SU-DHL-6 (cell line): ENCODE measurements at regions not wholly inside any gene's neighbourhood (a gene's known extent, or its start where the extent isn't known, plus 50 kb on each side); places are given as distances from the start of the nearest gene placed in this dataset.

Experiments
- H2AFZ ChIP-seq: fragments of 200-600 bp; sonication (generic); 2 replicates; pipeline ENCODE4 v1.6.1; 2014; ENCODE audit warnings: low read depth, mild to moderate bottlenecking, moderate library complexity, mixed read lengths, antibody characterized with exemption, low read length; ENCODE audit not compliant: severe bottlenecking
- H3F3A ChIP-seq: fragments of 200-600 bp; shearing (Covaris generic); 2 replicates; pipeline ENCODE4 v1.6.0; 2016; ENCODE audit warnings: antibody characterized with exemption, mild to moderate bottlenecking; ENCODE audit not compliant: insufficient read depth
- H3K27ac ChIP-seq: fragments of 200-600 bp; sonication (generic); 2 replicates; pipeline ENCODE4 v1.5.1; 2016; ENCODE audit warnings: low read depth, mild to moderate bottlenecking, low read length, moderate library complexity, mixed read lengths
- H3K27me3 ChIP-seq: fragments of 200-600 bp; sonication (generic), shearing (Covaris generic); 2 replicates; pipeline ENCODE4 v1.6.0; 2014; ENCODE audit warnings: mild to moderate bottlenecking, low read length
- H3K36me3 ChIP-seq: fragments of 200-600 bp; sonication (generic); 2 replicates; pipeline ENCODE4 v1.6.1; 2014; ENCODE audit warnings: mild to moderate bottlenecking, low read length, mixed read lengths
- H3K4me2 ChIP-seq: fragments of 300-600, 200-600 bp; shearing (Covaris generic), sonication (generic); 2 replicates; pipeline ENCODE4 v1.6.0; 2014; ENCODE audit warnings: low read length, low read depth, mild to moderate bottlenecking; ENCODE audit not compliant: poor library complexity, severe bottlenecking
- H3K4me3 ChIP-seq: fragments of 200-600 bp; sonication (generic); 2 replicates; pipeline ENCODE4 v1.5.1; 2014; ENCODE audit warnings: antibody characterized with exemption, low read length, mild to moderate bottlenecking, mixed read lengths; ENCODE audit not compliant: insufficient read depth, poor library complexity, severe bottlenecking
- H3K79me2 ChIP-seq: fragments of 200-600 bp; sonication (generic); 2 replicates; pipeline ENCODE4 v1.6.1; 2014; ENCODE audit warnings: mild to moderate bottlenecking, low read length, moderate library complexity; ENCODE audit not compliant: insufficient read depth
- H3K9ac ChIP-seq: fragments of 200-600 bp; sonication (generic); 2 replicates; pipeline ENCODE4 v1.7.0; 2014; ENCODE audit warnings: mild to moderate bottlenecking, low read length
- H3K9me2 ChIP-seq: fragments of 200-600 bp; sonication (generic); replicated peaks from 2 replicates; pipeline ENCODE4 v1.6.1; 2014; ENCODE audit warnings: low read length; ENCODE audit not compliant: insufficient read depth
- H3K9me3 ChIP-seq: fragments of 200-600 bp; sonication (generic); 2 replicates; pipeline ENCODE4 v1.6.1; 2014; ENCODE audit warnings: low read length, mixed read lengths; ENCODE audit not compliant: insufficient read depth
- H4K20me1 ChIP-seq: fragments of 200-600 bp; sonication (generic); 2 replicates; pipeline ENCODE4 v1.6.1; 2014; ENCODE audit warnings: low read depth, mild to moderate bottlenecking, antibody characterized with exemption, low read length, moderate library complexity, mixed read lengths
- CTCF ChIP-seq: fragments of 200-600 bp; sonication (generic); IDR thresholded peaks from one replicate; pipeline ENCODE4 v1.5.1; 2017; ENCODE audit warnings: antibody characterized with exemption, mild to moderate bottlenecking, low read length, moderate library complexity; ENCODE audit not compliant: insufficient read depth, poor library complexity, severe bottlenecking
- EZH2phosphoT487 ChIP-seq: fragments of 200-600 bp; sonication (generic), shearing (Covaris generic); conservative IDR thresholded peaks from 2 replicates; pipeline ENCODE4 v1.6.1; 2018; ENCODE audit warnings: mild to moderate bottlenecking, antibody characterized with exemption, low read length, moderate library complexity, mixed read lengths

DNA sequence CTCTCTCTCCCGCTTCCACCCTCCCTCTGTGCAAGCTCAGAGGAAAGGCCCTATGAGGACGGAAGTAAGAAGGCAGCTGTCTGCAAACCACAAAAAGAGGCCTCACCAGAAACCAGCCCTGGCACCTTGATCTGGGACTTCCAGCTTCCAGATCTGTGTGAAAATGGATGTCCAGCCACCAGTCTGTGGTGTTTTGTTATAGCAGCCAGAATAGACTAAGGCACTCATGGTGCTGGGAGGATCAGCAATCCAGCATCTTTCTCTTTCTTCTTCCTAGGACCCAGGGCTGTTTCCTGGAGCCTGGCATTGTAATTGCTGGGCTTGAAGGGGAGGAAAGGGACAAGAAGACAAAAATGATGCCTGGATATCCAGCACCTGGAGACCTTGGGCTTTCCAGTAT is 122.5 kb downstream of the SOCS6 start:
- H3K79me2 ChIP-seq, result no peaks in the 10 kb centered on the region

DNA sequence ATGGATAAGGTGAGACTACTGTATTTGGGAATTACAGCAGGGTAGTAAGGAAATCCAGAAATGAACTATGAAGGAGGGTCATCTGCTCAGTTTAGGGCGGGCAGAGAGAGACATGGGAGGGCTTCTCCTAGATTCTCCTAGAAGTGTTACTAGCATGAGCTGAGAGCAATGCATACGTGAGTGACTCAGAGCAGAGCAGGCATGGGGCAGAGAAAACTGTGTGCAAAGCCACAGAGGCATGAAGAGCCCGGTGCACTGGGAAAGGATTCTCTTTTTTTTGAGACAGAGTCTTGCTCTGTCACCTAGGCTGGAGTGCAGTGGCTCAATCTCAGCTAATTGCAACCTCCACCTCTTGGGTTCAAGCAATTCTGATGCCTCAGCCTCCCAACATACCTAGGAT is 116.2 kb downstream of the SOCS6 start:
- no peaks in the 10 kb centered on the region for H3K36me3 ChIP-seq
- TF ChIP-seq EZH2phosphoT487 (no peak), CTCF (no peak)
- no peaks in the 10 kb centered on the region for H3F3A ChIP-seq
- H3K9me3 ChIP-seq, result no peaks in the 10 kb centered on the region
- H3K4me2 ChIP-seq, result no peak overlapping the region
- H3K27ac ChIP-seq, result no peak overlapping the region
- no peaks in the 10 kb centered on the region for H3K79me2 ChIP-seq
- no peak overlapping the region for H2AFZ ChIP-seq
- H3K9me2 ChIP-seq, result no peaks in the 10 kb centered on the region
- H3K27me3 ChIP-seq, result no peaks in the 10 kb centered on the region
- no peaks in the 10 kb centered on the region for H4K20me1 ChIP-seq
- H3K9ac ChIP-seq, result no peak overlapping the region
- H3K4me3 ChIP-seq, result no peak overlapping the region

More for the DNA sequence above, 122.5 kb downstream of the SOCS6 start:
- Histone ChIP-seq H3K9ac (no peak overlapping the region), H3K36me3 (no peaks in the 10 kb centered on the region), H3F3A (no peaks in the 10 kb centered on the region), H3K9me3 (no peaks in the 10 kb centered on the region), H3K9me2 (no peaks in the 10 kb centered on the region), H4K20me1 (no peaks in the 10 kb centered on the region), H3K4me2 (no peak overlapping the region), H3K4me3 (no peak overlapping the region), H2AFZ (no peak overlapping the region), H3K27ac (no peak overlapping the region), H3K27me3 (no peaks in the 10 kb centered on the region)
- TF ChIP-seq EZH2phosphoT487 (no peak), CTCF (no peak)

- no peaks in the 10 kb centered on the region for H3F3A ChIP-seq
- no peaks in the 10 kb centered on the region; the same call in 1 of the 2 replicates for H3K9me2 ChIP-seq
- no peaks in the 10 kb centered on the region for H3K79me2 ChIP-seq
- H3K4me3 ChIP-seq, result no peak overlapping the region
- H3K27me3 ChIP-seq, result no peaks in the 10 kb centered on the region
- H3K4me2 ChIP-seq, result no peak overlapping the region
- H4K20me1 ChIP-seq, result no peaks in the 10 kb centered on the region
- no peak overlapping the region for H3K9ac ChIP-seq
- no peak overlapping the region for H3K27ac ChIP-seq
- H3K36me3 ChIP-seq, result no peaks in the 10 kb centered on the region
- H3K9me3 ChIP-seq, result no peaks in the 10 kb centered on the region
- TF ChIP-seq CTCF (no peak), EZH2phosphoT487 (no peak)
- no peak overlapping the region for H2AFZ ChIP-seq
Observed at GRCh38 chr18:70400476-70400875, 111.6 kb downstream of the SOCS6 start.
